ENCODE measurements at regions not wholly inside any gene's neighbourhood (a gene's known extent, or its start where the extent isn't known, plus 50 kb on each side); places are given as distances from the start of the nearest gene placed in this dataset.

- DNase-seq = no peak
Observed at GRCh38 chr1:222283147-222283768, 264.6 kb downstream of the HHIPL2 start.

- no peak for DNase-seq
Observed at GRCh38 chr1:222279591-222279990, 268.3 kb downstream of the HHIPL2 start.

GRCh38 chr1:222278501-222278900 lies 269.4 kb downstream of the HHIPL2 start:
- no peak for DNase-seq

- DNase-seq = no peak
Observed at GRCh38 chr1:222275729-222276465, 272.0 kb downstream of the HHIPL2 start.

GRCh38 chr1:222275001-222275728 lies 272.7 kb downstream of the HHIPL2 start:
- no peak for DNase-seq

GRCh38 chr1:222266223-222267196 lies 281.4 kb downstream of the HHIPL2 start:
- no peak for DNase-seq

GRCh38 chr1:222263791-222264190 lies 284.1 kb downstream of the HHIPL2 start:
- DNase-seq = no peak

- no peak for DNase-seq
Observed at GRCh38 chr1:222257027-222257426, 290.9 kb downstream of the HHIPL2 start.

- DNase-seq = no peak
Observed at GRCh38 chr1:222256058-222256457, 291.8 kb downstream of the HHIPL2 start.

- DNase-seq = no peak
Observed at GRCh38 chr1:222252788-222253187, 295.1 kb downstream of the HHIPL2 start.

- DNase-seq = no peak
Observed at GRCh38 chr1:222251847-222252246, 296.1 kb downstream of the HHIPL2 start.

- no peak for DNase-seq
Observed at GRCh38 chr1:222250376-222250775, 297.5 kb downstream of the HHIPL2 start.

GRCh38 chr1:222247811-222248310 lies 300.0 kb downstream of the HHIPL2 start:
- DNase-seq = no peak

- DNase-seq = no peak
Observed at GRCh38 chr1:222247081-222247480, 300.8 kb downstream of the HHIPL2 start.

GRCh38 chr1:222243902-222244301 lies 304.0 kb downstream of the HHIPL2 start:
- no peak for DNase-seq

GRCh38 chr1:222242492-222242891 lies 305.4 kb downstream of the HHIPL2 start:
- no peak for DNase-seq

- no peak for DNase-seq
Observed at GRCh38 chr1:222241410-222241809, 306.5 kb downstream of the HHIPL2 start.

- DNase-seq = no peak
Observed at GRCh38 chr1:222240536-222241181, 307.2 kb downstream of the HHIPL2 start.

- no peak for DNase-seq
Observed at GRCh38 chr1:222239130-222239529, 308.8 kb downstream of the HHIPL2 start.

- DNase-seq = no peak
Observed at GRCh38 chr1:222234351-222234750, 313.6 kb downstream of the HHIPL2 start.

- DNase-seq = no peak
Observed at GRCh38 chr1:222233444-222234158, 314.3 kb downstream of the HHIPL2 start.
